Femur (tissue), 1 donor: ENCODE measurements at regions not wholly inside any gene's neighbourhood (a gene's known extent, or its start where the extent isn't known, plus 50 kb on each side); places are given as distances from the start of the nearest gene placed in this dataset.

Source experiments
- DNase-seq: peaks from one replicate; pipeline ENCODE4 v3.0.0-alpha.2; 2017

GRCh38 chr4:149296503-149296902, 519.1 kb downstream of the IQCM start:
- no peak for DNase-seq

- no peak for DNase-seq
Observed at GRCh38 chr4:149296084-149296483, 519.6 kb downstream of the IQCM start.

- DNase-seq, result no peak
Observed at GRCh38 chr4:149294601-149295000, 521.0 kb downstream of the IQCM start.

- peak; percentile 18 for DNase-seq
Observed at GRCh38 chr4:149293046-149293649, 522.5 kb downstream of the IQCM start.

GRCh38 chr4:149292425-149293007, 523.1 kb downstream of the IQCM start:
- DNase-seq, result peak; percentile 61

- DNase-seq, result peak; percentile 51
Observed at GRCh38 chr4:149291463-149291862, 524.2 kb downstream of the IQCM start.

GRCh38 chr4:149280806-149281205, 534.8 kb downstream of the IQCM start:
- no peak for DNase-seq

GRCh38 chr4:149279776-149280175, 535.9 kb downstream of the IQCM start:
- DNase-seq, result peak; percentile 28

GRCh38 chr4:149279331-149279730, 536.3 kb downstream of the IQCM start:
- DNase-seq, result no peak

GRCh38 chr4:149277705-149278104, 537.9 kb downstream of the IQCM start:
- DNase-seq, result peak; percentile 31

GRCh38 chr4:149269835-149270234, 545.8 kb downstream of the IQCM start:
- DNase-seq, result no peak

- DNase-seq, result no peak
Observed at GRCh38 chr4:149266301-149266700, 549.3 kb downstream of the IQCM start.

- no peak for DNase-seq
Observed at GRCh38 chr4:149265645-149266044, 550.0 kb downstream of the IQCM start.

GRCh38 chr4:149264093-149264733, 551.4 kb downstream of the IQCM start:
- DNase-seq, result no peak

- DNase-seq, result no peak
Observed at GRCh38 chr4:149248191-149248764, 567.4 kb downstream of the IQCM start.

- DNase-seq, result no peak
Observed at GRCh38 chr4:149247164-149247563, 568.5 kb downstream of the IQCM start.

GRCh38 chr4:149245333-149245732, 570.3 kb downstream of the IQCM start:
- no peak for DNase-seq

GRCh38 chr4:149238097-149238496, 577.5 kb downstream of the IQCM start:
- DNase-seq, result no peak

- DNase-seq, result no peak
Observed at GRCh38 chr4:149234798-149235197, 580.8 kb downstream of the IQCM start.

GRCh38 chr4:149223659-149224058, 592.0 kb downstream of the IQCM start:
- DNase-seq, result no peak

GRCh38 chr4:149218672-149219071, 597.0 kb downstream of the IQCM start:
- DNase-seq, result no peak

GRCh38 chr4:149214301-149214700, 601.3 kb downstream of the IQCM start:
- DNase-seq, result no peak

GRCh38 chr4:149211876-149212275, 603.8 kb downstream of the IQCM start:
- DNase-seq, result no peak
